ENCODE measurements at regions not wholly inside any gene's neighbourhood (a gene's known extent, or its start where the extent isn't known, plus 50 kb on each side); places are given as distances from the start of the nearest gene placed in this dataset.
"Not testable (repeated sequence)": the region's sequence is repeated elsewhere in the genome, so short reads cannot be mapped to it uniquely, and the experiment has no call there.

DNA sequence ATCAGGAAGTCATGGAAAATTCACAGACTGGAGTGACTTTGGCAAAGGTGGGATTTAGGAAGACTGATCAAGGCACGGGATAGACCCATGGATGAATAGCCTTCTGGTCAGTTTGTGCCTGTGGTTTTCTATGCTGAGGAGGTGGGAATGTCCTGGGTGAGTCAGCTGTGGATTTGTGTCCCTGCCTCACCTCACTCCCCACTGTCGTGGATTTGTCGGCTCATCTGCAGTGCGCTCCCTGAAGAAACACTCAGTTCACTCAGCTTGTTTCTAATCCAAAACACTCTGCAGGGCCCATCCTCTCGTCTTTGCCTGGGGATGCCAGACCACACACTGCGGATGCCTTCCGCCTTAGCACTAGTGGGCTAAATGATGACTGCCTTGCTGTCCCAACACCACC is 50.2 kb upstream of the TP53BP2 start:
- TF ChIP-seq, protein P1, sequence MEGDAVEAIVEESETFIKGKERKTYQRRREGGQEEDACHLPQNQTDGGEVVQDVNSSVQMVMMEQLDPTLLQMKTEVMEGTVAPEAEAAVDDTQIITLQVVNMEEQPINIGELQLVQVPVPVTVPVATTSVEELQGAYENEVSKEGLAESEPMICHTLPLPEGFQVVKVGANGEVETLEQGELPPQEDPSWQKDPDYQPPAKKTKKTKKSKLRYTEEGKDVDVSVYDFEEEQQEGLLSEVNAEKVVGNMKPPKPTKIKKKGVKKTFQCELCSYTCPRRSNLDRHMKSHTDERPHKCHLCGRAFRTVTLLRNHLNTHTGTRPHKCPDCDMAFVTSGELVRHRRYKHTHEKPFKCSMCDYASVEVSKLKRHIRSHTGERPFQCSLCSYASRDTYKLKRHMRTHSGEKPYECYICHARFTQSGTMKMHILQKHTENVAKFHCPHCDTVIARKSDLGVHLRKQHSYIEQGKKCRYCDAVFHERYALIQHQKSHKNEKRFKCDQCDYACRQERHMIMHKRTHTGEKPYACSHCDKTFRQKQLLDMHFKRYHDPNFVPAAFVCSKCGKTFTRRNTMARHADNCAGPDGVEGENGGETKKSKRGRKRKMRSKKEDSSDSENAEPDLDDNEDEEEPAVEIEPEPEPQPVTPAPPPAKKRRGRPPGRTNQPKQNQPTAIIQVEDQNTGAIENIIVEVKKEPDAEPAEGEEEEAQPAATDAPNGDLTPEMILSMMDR (IDR thresholded peaks at IDR 0.05; ENCODE audit: low read length), result not testable (repeated sequence)
- not testable (repeated sequence) for TF ChIP-seq EZH2phosphoT487 (IDR thresholded peaks at IDR 0.05; ENCODE audit: low read length); EZH2 (optimal IDR thresholded peaks at IDR 0.05; ENCODE audit: low read depth, low read length)

Measured in MM.1S (cell line).